ENCODE measurements at regions not wholly inside any gene's neighbourhood (a gene's known extent, or its start where the extent isn't known, plus 50 kb on each side); places are given as distances from the start of the nearest gene placed in this dataset.

DNA sequence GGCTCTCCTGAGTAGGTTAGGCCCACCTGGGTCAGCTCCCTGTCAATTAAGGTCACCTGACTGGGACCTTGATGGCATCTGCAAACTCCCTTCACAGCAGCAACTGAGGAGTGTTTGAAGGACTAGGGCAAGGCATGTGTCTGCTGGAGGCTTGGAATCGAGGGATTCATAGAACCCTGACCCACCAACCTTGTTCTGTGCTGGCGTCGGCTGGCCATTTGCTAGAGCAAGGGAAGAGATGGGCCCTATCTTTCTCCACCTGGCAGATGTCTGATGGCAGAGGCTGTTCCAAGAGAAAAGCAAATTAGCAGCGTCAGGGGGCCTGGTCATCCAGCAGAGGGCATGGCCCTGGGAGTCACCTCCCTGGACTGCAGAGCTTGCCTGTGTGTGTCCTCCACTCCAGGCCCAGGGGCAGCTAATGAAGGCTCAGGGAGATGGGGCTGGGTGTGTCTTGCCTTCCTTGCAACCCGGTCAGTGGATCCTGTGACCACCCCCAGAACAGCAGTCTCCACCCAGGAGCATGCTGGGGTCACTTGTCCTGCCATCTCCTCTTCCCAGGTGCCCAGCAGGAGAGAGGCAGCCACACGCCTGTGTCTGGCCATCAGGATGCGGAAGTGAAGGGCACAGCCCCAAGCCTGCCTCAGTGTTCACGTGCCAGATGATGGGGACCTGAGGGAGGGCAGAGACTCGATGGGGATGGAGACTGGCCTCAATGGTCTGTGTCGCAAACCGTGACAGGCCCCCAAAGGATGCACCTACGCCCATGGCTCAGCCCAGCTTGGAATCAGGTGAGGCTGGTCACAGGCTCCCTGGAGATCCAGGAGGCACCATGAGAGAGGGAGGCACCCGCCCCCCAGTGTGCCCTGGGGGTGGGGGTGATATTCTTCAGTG lies 53.9 kb downstream of the BARX1 start:
- no peaks in the 10 kb centered on the region for H3K9me3 ChIP-seq
- no peaks in the 10 kb centered on the region for H3K4me1 ChIP-seq
- intact Hi-C loops (cut with DNase I): no loop called here
- DNase-seq: no peak
- TF ChIP-seq, protein P1, sequence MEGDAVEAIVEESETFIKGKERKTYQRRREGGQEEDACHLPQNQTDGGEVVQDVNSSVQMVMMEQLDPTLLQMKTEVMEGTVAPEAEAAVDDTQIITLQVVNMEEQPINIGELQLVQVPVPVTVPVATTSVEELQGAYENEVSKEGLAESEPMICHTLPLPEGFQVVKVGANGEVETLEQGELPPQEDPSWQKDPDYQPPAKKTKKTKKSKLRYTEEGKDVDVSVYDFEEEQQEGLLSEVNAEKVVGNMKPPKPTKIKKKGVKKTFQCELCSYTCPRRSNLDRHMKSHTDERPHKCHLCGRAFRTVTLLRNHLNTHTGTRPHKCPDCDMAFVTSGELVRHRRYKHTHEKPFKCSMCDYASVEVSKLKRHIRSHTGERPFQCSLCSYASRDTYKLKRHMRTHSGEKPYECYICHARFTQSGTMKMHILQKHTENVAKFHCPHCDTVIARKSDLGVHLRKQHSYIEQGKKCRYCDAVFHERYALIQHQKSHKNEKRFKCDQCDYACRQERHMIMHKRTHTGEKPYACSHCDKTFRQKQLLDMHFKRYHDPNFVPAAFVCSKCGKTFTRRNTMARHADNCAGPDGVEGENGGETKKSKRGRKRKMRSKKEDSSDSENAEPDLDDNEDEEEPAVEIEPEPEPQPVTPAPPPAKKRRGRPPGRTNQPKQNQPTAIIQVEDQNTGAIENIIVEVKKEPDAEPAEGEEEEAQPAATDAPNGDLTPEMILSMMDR (IDR thresholded peaks at IDR 0.05): no peak
- no peak overlapping the region for H3K27ac ChIP-seq
- no peaks in the 10 kb centered on the region for H3K36me3 ChIP-seq
- no peaks in the 10 kb centered on the region for H3K27me3 ChIP-seq
- H3K9ac ChIP-seq (ENCODE audit: low read depth in 2 of 2, low read length in 2 of 2): no peak overlapping the region
- no peak overlapping the region for H3K4me3 ChIP-seq

DNA sequence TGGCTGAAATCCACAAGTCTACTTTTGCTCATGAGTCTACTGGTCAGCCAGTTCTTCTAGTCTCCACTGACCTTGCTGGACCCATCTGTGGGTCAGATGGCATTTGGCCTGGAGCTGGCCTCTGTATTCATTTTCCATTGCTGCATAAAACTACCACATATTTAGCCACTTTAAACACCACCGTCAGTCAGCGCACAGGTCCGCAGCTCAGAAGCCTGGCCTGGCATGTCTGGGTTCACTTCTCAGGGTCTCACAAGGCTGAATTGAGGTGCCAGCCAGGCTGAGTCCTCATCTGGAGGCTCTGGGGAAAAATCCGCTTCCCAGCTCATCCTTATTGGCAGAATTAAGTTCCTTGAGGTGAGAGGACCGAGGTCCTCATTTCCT lies 54.7 kb downstream of the BARX1 start:
- Histone ChIP-seq H3K36me3 (no peaks in the 10 kb centered on the region), H3K4me1 (no peaks in the 10 kb centered on the region), H3K9me3 (no peaks in the 10 kb centered on the region), H3K27ac (no peak overlapping the region), H3K9ac (ENCODE audit: low read depth in 2 of 2, low read length in 2 of 2) (no peak overlapping the region), H3K4me3 (no peak overlapping the region), H3K27me3 (no peaks in the 10 kb centered on the region)
- DNase-seq: no peak
- intact Hi-C loops (cut with DNase I): no loop called here
- TF ChIP-seq, protein P1 (IDR thresholded peaks at IDR 0.05): no peak

DNA sequence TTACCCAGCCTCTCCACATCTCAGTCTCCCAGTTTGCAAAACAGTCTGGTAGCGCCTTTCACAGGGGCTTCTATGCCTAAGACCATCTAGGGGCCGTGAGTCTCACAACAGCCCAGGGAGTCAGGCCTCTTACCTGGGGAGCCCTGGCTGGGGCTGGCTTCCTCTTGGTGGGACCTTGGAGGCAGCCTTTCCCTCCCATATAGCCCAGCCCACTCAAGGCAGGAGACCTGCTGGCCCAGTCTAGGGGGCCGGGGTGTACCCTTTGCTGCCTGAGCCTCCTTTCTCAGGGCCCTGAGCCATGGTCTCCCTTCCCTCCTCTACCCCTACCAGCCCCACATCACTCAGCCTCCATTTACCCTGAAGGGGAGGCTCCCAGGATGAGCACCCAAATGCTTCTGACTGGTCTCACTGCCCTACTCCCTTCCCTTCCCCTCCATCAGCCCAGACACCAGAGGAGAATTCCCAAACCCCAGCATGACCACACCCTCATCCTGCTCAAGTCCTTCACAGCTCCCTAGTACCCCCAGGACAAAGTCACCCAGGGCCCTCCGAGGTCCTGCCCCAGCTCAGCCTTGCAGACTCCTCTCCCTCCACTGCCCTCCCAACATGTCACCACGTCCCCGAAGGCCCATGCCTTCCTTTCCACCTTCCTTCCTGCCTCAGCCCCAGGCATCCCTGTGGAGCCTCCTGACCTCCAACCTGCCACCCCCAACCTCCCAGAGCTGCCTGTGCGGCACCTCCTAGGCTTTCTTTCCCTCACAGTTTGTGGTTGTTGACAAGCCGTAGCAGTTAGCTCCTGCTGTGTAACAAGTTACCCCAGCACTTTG lies 55.3 kb downstream of the BARX1 start:
- H3K27me3 ChIP-seq: no peaks in the 10 kb centered on the region
- no peak for DNase-seq
- no peaks in the 10 kb centered on the region for H3K4me1 ChIP-seq
- no peak overlapping the region for H3K4me3 ChIP-seq
- intact Hi-C loops (cut with DNase I): no loop called here
- no peak overlapping the region for H3K9ac ChIP-seq (ENCODE audit: low read depth in 2 of 2, low read length in 2 of 2)
- TF ChIP-seq, protein P1 (IDR thresholded peaks at IDR 0.05): no peak
- H3K36me3 ChIP-seq: no peaks in the 10 kb centered on the region
- H3K27ac ChIP-seq: no peak overlapping the region
- no peaks in the 10 kb centered on the region for H3K9me3 ChIP-seq

DNA sequence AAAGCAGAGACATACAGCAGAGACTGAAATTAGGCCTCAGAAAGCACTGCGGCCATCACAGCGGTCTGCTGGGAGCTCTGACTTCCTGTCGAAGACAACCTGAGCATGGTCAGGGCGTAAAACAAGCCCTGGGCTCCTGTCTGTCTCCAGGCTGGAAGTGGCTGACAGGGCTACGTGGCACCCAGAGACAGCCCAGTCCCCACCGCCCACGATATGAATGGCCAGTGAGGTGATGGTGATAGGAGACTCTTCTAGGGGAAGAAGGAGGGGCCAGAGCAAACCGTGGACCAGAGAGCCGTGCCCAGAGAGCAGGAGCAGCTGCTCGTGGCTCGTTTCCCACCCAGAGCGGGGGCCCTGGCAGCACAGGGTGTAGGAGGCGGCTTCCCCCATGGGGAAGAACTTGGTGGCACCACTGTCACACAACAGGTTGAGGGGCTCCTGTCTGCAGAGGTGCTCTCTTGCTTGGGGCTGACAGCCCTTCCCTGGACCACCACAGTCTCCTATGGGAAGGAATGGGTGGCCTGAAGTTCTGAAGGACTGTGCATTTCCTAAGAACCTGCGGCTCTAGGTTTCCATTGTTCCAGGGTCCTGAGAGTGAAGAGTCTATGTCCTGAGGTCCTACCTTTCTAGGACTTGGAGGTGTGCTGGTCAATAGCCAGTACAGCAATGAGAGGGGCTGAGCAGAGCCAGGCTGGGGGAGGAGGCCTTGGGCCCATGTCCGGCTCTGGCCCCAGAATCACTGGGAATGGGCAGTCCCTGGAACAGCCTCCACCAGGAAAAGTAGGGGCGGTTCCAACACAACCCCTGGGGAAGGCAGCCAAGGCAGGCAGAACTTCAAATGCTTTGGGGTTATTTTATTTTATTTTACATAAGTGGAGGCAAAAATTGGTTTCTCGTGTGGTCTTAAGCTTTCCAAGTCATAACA lies 56.4 kb downstream of the BARX1 start:
- DNase-seq: no peak

More for the DNA sequence above, 56.4 kb downstream of the BARX1 start:
- Histone ChIP-seq H3K36me3 (no peaks in the 10 kb centered on the region), H3K4me1 (no peaks in the 10 kb centered on the region), H3K27ac (no peak overlapping the region), H3K9me3 (no peaks in the 10 kb centered on the region), H3K4me3 (no peak overlapping the region), H3K9ac (ENCODE audit: low read depth in 2 of 2, low read length in 2 of 2) (no peak overlapping the region), H3K27me3 (no peaks in the 10 kb centered on the region)
- TF ChIP-seq, protein P1 (IDR thresholded peaks at IDR 0.05): no peak
- intact Hi-C loops (cut with DNase I): no loop called here

All from colonic mucosa (tissue), 4 donors.